WERI-Rb-1 (cell line): ENCODE measurements at regions not wholly inside any gene's neighbourhood (a gene's known extent, or its start where the extent isn't known, plus 50 kb on each side); places are given as distances from the start of the nearest gene placed in this dataset.

ENCODE experiments used
- DNase-seq: peaks from one replicate; pipeline ENCODE4 v3.0.0-alpha.2; 2020
- H3K27ac ChIP-seq: fragments of 250-450 bp; sonication (Bioruptor Pico); 2 replicates; pipeline ENCODE4 v1.5.1; 2020; ENCODE audit warnings: mild to moderate bottlenecking, moderate library complexity
- H3K27me3 ChIP-seq: fragments of 250-450 bp; sonication (Bioruptor Pico); 2 replicates; pipeline ENCODE4 v1.5.1; 2021; ENCODE audit warnings: mild to moderate bottlenecking, low read depth, moderate library complexity; ENCODE audit not compliant: insufficient read depth, severe bottlenecking
- H3K36me3 ChIP-seq: fragments of 250-450 bp; sonication (Bioruptor Pico); 2 replicates; pipeline ENCODE4 v1.5.1; 2020; ENCODE audit warnings: mild to moderate bottlenecking, moderate library complexity
- H3K4me3 ChIP-seq: 2 replicates; pipeline ENCODE4 v1.5.1; 2011; ENCODE audit warnings: low read depth, mild to moderate bottlenecking, control low read depth, low read length
- H3K9me3 ChIP-seq: fragments of 250-450 bp; sonication (Bioruptor Pico); 2 replicates; pipeline ENCODE4 v1.5.1; 2021; ENCODE audit warnings: mild to moderate bottlenecking, moderate library complexity; ENCODE audit not compliant: severe bottlenecking
- TF ChIP-seq, protein P1 (sequence below): IDR thresholded peaks from 2 replicates; pipeline ENCODE4 v1.5.1; 2011; ENCODE audit warnings: low read depth, mild to moderate bottlenecking, control low read depth, inconsistent platforms, low read length

DNA sequence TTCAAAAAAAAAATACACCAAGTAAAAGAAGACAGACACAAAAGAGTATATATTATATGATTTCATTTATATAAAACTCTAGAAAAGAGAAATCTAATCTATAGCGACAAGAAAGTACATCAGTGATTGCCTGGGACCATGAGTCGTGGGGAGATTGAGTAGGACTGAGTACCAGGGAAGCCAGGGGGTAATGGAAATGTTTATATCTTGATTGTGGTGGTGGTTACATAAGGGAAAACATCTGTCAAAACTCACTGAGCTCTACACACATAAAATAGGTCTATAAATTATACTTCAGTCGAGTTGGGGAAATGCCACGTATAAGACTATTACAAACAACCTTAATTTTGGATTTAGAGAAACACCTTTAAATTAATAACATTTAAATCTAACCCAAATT lies 117.4 kb downstream of the TRIM29 start:
- no peak overlapping the region for H3K27ac ChIP-seq
- no peak for DNase-seq
- no peak overlapping the region for H3K4me3 ChIP-seq
- TF ChIP-seq, protein P1, sequence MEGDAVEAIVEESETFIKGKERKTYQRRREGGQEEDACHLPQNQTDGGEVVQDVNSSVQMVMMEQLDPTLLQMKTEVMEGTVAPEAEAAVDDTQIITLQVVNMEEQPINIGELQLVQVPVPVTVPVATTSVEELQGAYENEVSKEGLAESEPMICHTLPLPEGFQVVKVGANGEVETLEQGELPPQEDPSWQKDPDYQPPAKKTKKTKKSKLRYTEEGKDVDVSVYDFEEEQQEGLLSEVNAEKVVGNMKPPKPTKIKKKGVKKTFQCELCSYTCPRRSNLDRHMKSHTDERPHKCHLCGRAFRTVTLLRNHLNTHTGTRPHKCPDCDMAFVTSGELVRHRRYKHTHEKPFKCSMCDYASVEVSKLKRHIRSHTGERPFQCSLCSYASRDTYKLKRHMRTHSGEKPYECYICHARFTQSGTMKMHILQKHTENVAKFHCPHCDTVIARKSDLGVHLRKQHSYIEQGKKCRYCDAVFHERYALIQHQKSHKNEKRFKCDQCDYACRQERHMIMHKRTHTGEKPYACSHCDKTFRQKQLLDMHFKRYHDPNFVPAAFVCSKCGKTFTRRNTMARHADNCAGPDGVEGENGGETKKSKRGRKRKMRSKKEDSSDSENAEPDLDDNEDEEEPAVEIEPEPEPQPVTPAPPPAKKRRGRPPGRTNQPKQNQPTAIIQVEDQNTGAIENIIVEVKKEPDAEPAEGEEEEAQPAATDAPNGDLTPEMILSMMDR = no peak
- no peaks in the 10 kb centered on the region for H3K27me3 ChIP-seq
- no peaks in the 10 kb centered on the region for H3K9me3 ChIP-seq
- H3K36me3 ChIP-seq = no peaks in the 10 kb centered on the region

DNA sequence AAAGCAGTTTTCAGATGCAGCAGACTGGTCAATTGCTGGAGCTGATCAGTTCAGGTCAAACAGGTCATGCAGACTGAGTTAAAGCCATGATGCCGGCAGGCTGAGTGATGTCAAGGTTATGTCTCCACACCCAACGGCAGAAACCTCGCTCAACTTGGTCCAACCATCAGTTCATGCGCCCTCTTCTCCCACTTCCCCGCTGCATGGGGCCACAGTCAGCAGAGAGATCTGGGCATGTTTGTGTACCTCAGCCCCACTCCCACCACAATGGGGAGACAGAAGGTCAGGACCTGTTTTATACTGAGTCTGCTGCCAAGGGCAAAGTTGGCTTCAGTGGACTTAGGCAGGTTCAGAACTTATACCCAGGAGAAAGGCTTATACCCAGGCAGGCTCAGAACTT lies 118.7 kb downstream of the TRIM29 start:
- Histone ChIP-seq H3K36me3 (no peaks in the 10 kb centered on the region), H3K27ac (no peak overlapping the region), H3K9me3 (no peaks in the 10 kb centered on the region), H3K27me3 (no peaks in the 10 kb centered on the region), H3K4me3 (no peak overlapping the region)
- TF ChIP-seq, protein P1 = no peak
- DNase-seq = no peak

DNA sequence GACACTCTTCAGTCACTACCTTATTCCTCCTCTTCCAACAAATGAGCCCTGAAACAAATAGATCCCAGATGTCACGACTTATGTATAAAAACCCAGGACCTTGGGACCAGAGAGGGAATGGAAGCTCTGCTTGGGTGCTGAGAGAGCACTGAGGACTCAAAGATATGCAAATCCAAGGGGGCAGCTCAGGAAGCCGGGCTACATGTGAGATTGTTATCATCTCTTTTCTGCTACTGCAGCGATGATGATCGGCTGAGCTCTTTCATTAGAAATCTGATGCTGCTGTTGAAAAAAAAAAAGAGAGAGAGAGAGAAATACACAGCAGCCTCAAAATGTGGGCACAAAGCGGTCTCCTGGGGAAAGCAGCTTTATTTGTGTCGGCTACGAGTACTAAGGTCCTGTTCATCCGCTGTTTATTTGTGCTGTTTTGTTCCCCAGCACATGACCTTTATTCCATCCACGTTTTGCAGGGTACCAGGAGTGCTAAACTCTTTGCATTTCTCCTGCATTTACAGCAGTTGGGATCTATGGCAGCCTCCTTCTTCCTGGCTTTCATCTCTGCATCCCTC lies 120.2 kb downstream of the TRIM29 start:
- TF ChIP-seq, protein P1 = no peak
- Histone ChIP-seq H3K27ac (no peak overlapping the region), H3K9me3 (no peaks in the 10 kb centered on the region), H3K36me3 (no peaks in the 10 kb centered on the region), H3K4me3 (no peak overlapping the region), H3K27me3 (no peaks in the 10 kb centered on the region)
- DNase-seq = no peak

DNA sequence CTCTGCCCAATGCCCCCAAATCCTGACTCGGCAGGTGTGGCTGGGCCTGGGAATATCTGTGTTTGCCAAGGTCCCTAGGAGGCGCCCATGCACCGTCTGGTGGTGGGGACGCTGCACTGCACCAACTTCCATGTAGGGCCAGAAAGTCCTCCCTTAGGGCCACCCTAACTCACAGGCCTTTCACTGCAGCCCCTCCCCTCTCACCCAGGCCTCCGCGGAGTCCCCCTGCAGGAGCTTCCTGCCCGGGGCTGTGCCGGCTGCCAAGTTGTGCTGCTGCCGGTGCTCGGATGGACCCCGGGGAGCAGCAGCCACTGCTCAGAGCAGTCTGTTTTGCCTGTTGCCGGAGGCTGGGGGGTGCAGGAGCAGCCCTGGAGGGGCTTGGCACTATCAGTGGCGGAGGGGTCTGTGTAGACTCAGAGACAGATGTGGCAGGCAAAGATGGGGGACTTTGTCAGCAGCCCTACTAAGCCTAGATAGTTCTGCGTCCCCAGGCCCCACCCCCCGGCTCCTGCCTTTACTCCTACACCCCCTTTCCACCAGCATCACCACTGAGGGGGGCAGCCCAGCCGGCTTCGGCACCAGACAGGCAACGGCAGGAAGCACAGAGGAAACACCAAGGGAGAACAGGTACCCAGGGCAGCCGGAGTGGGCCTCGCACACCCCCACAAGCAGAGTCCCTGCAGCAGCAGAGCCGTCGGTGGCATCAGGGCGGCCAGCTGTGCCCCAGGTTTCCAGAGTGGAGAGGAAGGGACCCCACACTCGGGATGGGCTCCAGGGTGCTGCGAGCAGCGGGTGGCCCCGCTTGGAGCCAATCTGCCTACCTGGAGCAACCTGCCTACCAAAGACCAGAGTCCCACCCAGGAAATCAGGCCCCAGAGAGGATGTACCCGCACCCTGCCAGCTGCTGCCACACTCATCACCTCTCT lies 124.3 kb downstream of the TRIM29 start:
- no peaks in the 10 kb centered on the region for H3K9me3 ChIP-seq
- H3K4me3 ChIP-seq = no peak overlapping the region
- H3K27ac ChIP-seq = no peak overlapping the region
- DNase-seq = peak; percentile 81
- TF ChIP-seq, protein P1 = peak; percentile 98
- no peaks in the 10 kb centered on the region for H3K27me3 ChIP-seq
- no peaks in the 10 kb centered on the region for H3K36me3 ChIP-seq

DNA sequence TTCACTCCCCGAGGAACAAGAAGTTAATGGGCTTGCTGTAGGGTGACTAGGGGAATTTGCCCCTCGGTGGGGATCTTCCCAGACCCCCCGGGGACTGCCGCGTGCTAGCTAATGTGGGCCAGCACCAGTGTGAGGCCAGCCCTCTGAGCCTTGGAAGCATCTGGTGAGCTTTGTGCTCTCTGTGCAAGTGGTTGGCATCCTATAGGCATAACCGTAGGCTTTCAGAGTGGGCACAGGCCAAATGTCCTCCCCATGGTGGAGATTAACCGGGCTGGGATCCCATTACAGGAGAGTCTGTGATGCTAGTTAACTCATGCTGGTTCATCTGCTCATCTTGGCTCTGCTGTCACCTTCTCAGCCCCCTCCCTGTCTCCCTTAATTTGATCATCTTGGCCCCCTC lies 125.7 kb downstream of the TRIM29 start:
- no peak overlapping the region for H3K27ac ChIP-seq
- H3K4me3 ChIP-seq = no peak overlapping the region
- no peaks in the 10 kb centered on the region for H3K36me3 ChIP-seq
- no peaks in the 10 kb centered on the region for H3K27me3 ChIP-seq
- no peak for DNase-seq
- TF ChIP-seq, protein P1 = no peak
- H3K9me3 ChIP-seq = no peaks in the 10 kb centered on the region
